GM12878 (cell line): ENCODE measurements at regions not wholly inside any gene's neighbourhood (a gene's known extent, or its start where the extent isn't known, plus 50 kb on each side); places are given as distances from the start of the nearest gene placed in this dataset.

Source experiments
- ATF7 ChIP-seq: fragments of 450-650 bp; IDR thresholded peaks from 2 replicates; pipeline ENCODE4 v1.6.1; 2016; ENCODE audit warnings: low read depth, mild to moderate bottlenecking
- CEBPZ ChIP-seq: fragments of 150-350 bp; IDR thresholded peaks from 2 replicates; pipeline ENCODE4 v1.6.1; 2016; ENCODE audit warnings: low read depth, low read length
- CTCF ChIP-seq, 3 experiments: IDR thresholded peaks in 2 of 3; conservative IDR thresholded peaks in 1 of 3; 2 replicates each; pipeline ENCODE4 v1.5.1; 2011; ENCODE audit warnings: low read depth in 3 of 3, low read length in 3 of 3, mild to moderate bottlenecking in 3 of 3, control low read depth in 2 of 3, moderate library complexity in 2 of 3, inconsistent platforms in 1 of 3, mixed read lengths in 1 of 3; ENCODE audit not compliant: control insufficient read depth in 2 of 3, insufficient read depth in 1 of 3; ENCODE audit errors: extremely low read depth in 1 of 3
- EP300 ChIP-seq, 2 experiments: fragments of 150-350 bp in 1 of 2; IDR thresholded peaks; 2 replicates each; pipeline ENCODE4 v1.6.1; 2011 to 2012; ENCODE audit warnings: low read depth in 2 of 2, low read length in 2 of 2, borderline replicate concordance in 1 of 2, improper control_type of control experiment in 1 of 2, inconsistent platforms in 1 of 2; ENCODE audit not compliant: control insufficient read depth in 1 of 2
- EZH2 ChIP-seq: IDR thresholded peaks from 2 replicates; pipeline ENCODE4 v1.6.1; 2012; ENCODE audit warnings: low read depth, mild to moderate bottlenecking, control low read depth, inconsistent platforms, low read length, borderline replicate concordance; ENCODE audit not compliant: control insufficient read depth
- MAX ChIP-seq: IDR thresholded peaks from 2 replicates; pipeline ENCODE4 v1.6.1; 2012; ENCODE audit warnings: low read depth, low read length, improper control_type of control experiment
- MYC ChIP-seq: IDR thresholded peaks from 2 replicates; pipeline ENCODE4 v1.6.1; 2011; ENCODE audit warnings: mild to moderate bottlenecking, low read length, moderate library complexity, inconsistent platforms; ENCODE audit not compliant: insufficient read depth, insufficient replicate concordance, insufficient read length, severe bottlenecking
- PML ChIP-seq: IDR thresholded peaks from 2 replicates; pipeline ENCODE4 v1.6.1; 2012; ENCODE audit warnings: low read length, inconsistent platforms
- REST ChIP-seq: IDR thresholded peaks from 2 replicates; pipeline ENCODE4 v1.6.1; 2012; ENCODE audit warnings: mild to moderate bottlenecking, low read depth, low read length
- TAF1 ChIP-seq: IDR thresholded peaks from 2 replicates; pipeline ENCODE4 v1.6.1; 2011; ENCODE audit warnings: mild to moderate bottlenecking, low read depth, low read length, borderline replicate concordance
- USF2 ChIP-seq: IDR thresholded peaks from 2 replicates; pipeline ENCODE4 v1.6.1; 2011; ENCODE audit warnings: low read depth, low read length, improper control_type of control experiment, borderline replicate concordance
- YY1 ChIP-seq: IDR thresholded peaks from 2 replicates; pipeline ENCODE4 v1.6.1; 2011; ENCODE audit warnings: low read depth, mild to moderate bottlenecking, low read length
- ZSCAN29 ChIP-seq: fragments of 450-650 bp; IDR thresholded peaks from 2 replicates; pipeline ENCODE4 v1.6.1; 2017; ENCODE audit warnings: mild to moderate bottlenecking, moderate library complexity
- ZZZ3 ChIP-seq: IDR thresholded peaks from 2 replicates; pipeline ENCODE4 v1.6.1; 2011; ENCODE audit warnings: low read depth; ENCODE audit not compliant: control insufficient read depth, insufficient read length

GRCh38 chr3:132841621-132842020, 119.4 kb upstream of the NPHP3 start:
- no peak for TF ChIP-seq MAX
- TF ChIP-seq TAF1: no peak
- no peak for TF ChIP-seq USF2
- no peak for TF ChIP-seq ZZZ3
- no peak for TF ChIP-seq EZH2
- no peak for TF ChIP-seq YY1
- TF ChIP-seq ZSCAN29: no peak
- TF ChIP-seq EP300 (IDR thresholded peaks at IDR 0.05; ENCODE audit: borderline replicate concordance in 1 of 2, control insufficient read depth in 1 of 2, low read depth in 2 of 2, low read length in 2 of 2): no peak
- no peak for TF ChIP-seq REST
- no peak for TF ChIP-seq CTCF (IDR thresholded peaks at IDR 0.05 in 2 of 3, conservative IDR thresholded peaks at IDR 0.05 in 1 of 3; ENCODE audit: control insufficient read depth in 2 of 3, extremely low read depth in 1 of 3, insufficient read depth in 1 of 3, low read depth in 3 of 3, low read length in 3 of 3)
- no peak for TF ChIP-seq ATF7
- no peak for TF ChIP-seq CEBPZ
- TF ChIP-seq PML: no peak
- TF ChIP-seq MYC: no peak
